Neural cell (in vitro differentiated cells): ENCODE measurements at regions not wholly inside any gene's neighbourhood (a gene's known extent, or its start where the extent isn't known, plus 50 kb on each side); places are given as distances from the start of the nearest gene placed in this dataset.

Experiments
- H2AFZ ChIP-seq: fragments of 200-600, 300-800 bp; sonication (generic), shearing (Covaris generic); 2 replicates; pipeline ENCODE4 v1.6.0; 2014; ENCODE audit warnings: low read depth, mild to moderate bottlenecking, antibody characterized with exemption, low read length, moderate library complexity
- H3F3A ChIP-seq: fragments of 200-600 bp; shearing (Covaris generic); 2 replicates; pipeline ENCODE4 v1.6.1; 2016; ENCODE audit warnings: mild to moderate bottlenecking, moderate library complexity, mixed read lengths, antibody characterized with exemption, low read length; ENCODE audit not compliant: insufficient read depth, poor library complexity, severe bottlenecking
- H3K27ac ChIP-seq: fragments of 200-600, 300-800 bp; sonication (generic), shearing (Covaris generic); 2 replicates; pipeline ENCODE4 v1.5.1; 2014; ENCODE audit warnings: mild to moderate bottlenecking, low read length, moderate library complexity
- H3K27me3 ChIP-seq: fragments of 300-800, 200-600 bp; sonication (generic), shearing (Covaris generic); 2 replicates; pipeline ENCODE4 v1.6.0; 2014; ENCODE audit warnings: mild to moderate bottlenecking, low read depth, low read length, moderate library complexity; ENCODE audit not compliant: insufficient read depth
- H3K36me3 ChIP-seq: fragments of 300-800, 200-600 bp; sonication (generic), shearing (Covaris generic); 2 replicates; pipeline ENCODE4 v1.5.1; 2014; ENCODE audit warnings: mild to moderate bottlenecking, antibody characterized with exemption, low read length, moderate library complexity; ENCODE audit not compliant: insufficient read depth
- H3K4me2 ChIP-seq: fragments of 300-800, 200-600 bp; sonication (generic), shearing (Covaris generic); 2 replicates; pipeline ENCODE4 v1.6.0; 2014; ENCODE audit warnings: mild to moderate bottlenecking, low read length
- H3K4me3 ChIP-seq: fragments of 300-800, 200-600 bp; sonication (generic), shearing (Covaris generic); 2 replicates; pipeline ENCODE4 v1.5.1; 2014; ENCODE audit warnings: mild to moderate bottlenecking, low read length, moderate library complexity
- H3K79me2 ChIP-seq: fragments of 200-600 bp; shearing (Covaris generic); replicated peaks from 2 replicates; pipeline ENCODE4 v1.6.0; 2014; ENCODE audit warnings: mild to moderate bottlenecking, low read length, moderate library complexity; ENCODE audit not compliant: insufficient read depth
- H3K9ac ChIP-seq: fragments of 300-800, 200-600 bp; sonication (generic), shearing (Covaris generic); 2 replicates; pipeline ENCODE4 v1.6.1; 2016; ENCODE audit warnings: mild to moderate bottlenecking, low read length, mixed read lengths
- H3K9me2 ChIP-seq: fragments of 200-600 bp; shearing (Covaris generic); 2 replicates; pipeline ENCODE4 v1.6.1; 2016; ENCODE audit warnings: mild to moderate bottlenecking, low read length, mixed read lengths; ENCODE audit not compliant: insufficient read depth
- H3K9me3 ChIP-seq: fragments of 200-600, 300-800 bp; sonication (generic), shearing (Covaris generic); 2 replicates; pipeline ENCODE4 v1.6.1; 2016; ENCODE audit warnings: mild to moderate bottlenecking, mixed run types, low read length, moderate library complexity, mixed read lengths
- H4K20me1 ChIP-seq: fragments of 200-600 bp; shearing (Covaris generic); 2 replicates; pipeline ENCODE4 v1.6.1; 2016; ENCODE audit warnings: mild to moderate bottlenecking, mixed run types; ENCODE audit not compliant: insufficient read depth
- CTCF ChIP-seq: fragments of 450-650 bp; IDR thresholded peaks from 2 replicates; pipeline ENCODE4 v1.5.1; 2014; ENCODE audit warnings: antibody characterized with exemption, mild to moderate bottlenecking, moderate library complexity; ENCODE audit not compliant: poor library complexity, severe bottlenecking
- EP300 ChIP-seq: fragments of 450-650 bp; conservative IDR thresholded peaks from 2 replicates; pipeline ENCODE4 v1.6.1; 2014; ENCODE audit warnings: antibody characterized with exemption, mild to moderate bottlenecking, moderate library complexity; ENCODE audit not compliant: poor library complexity, severe bottlenecking
- EZH2 ChIP-seq: fragments of 200-600, 300-800 bp; shearing (Covaris generic), sonication (generic); IDR thresholded peaks from 2 replicates; pipeline ENCODE4 v1.6.1; 2014; ENCODE audit warnings: antibody characterized with exemption, low read length, borderline replicate concordance, mild to moderate bottlenecking; ENCODE audit not compliant: insufficient read depth, poor library complexity, severe bottlenecking
- MXI1 ChIP-seq: fragments of 450-650 bp; conservative IDR thresholded peaks from 2 replicates; pipeline ENCODE4 v1.6.1; 2014; ENCODE audit warnings: antibody characterized with exemption, mild to moderate bottlenecking; ENCODE audit not compliant: poor library complexity, severe bottlenecking
- POLR2AphosphoS5 ChIP-seq: IDR thresholded peaks from 2 replicates; pipeline ENCODE4 v1.6.1; 2012
- RAD21 ChIP-seq: fragments of 450-650 bp; conservative IDR thresholded peaks from 2 replicates; pipeline ENCODE4 v1.6.1; 2014; ENCODE audit warnings: antibody characterized with exemption, mild to moderate bottlenecking, moderate library complexity
- REST ChIP-seq: IDR thresholded peaks from 2 replicates; pipeline ENCODE4 v1.6.1; 2012; ENCODE audit warnings: borderline replicate concordance
- SMC3 ChIP-seq: fragments of 450-650 bp; conservative IDR thresholded peaks from 2 replicates; pipeline ENCODE4 v1.6.1; 2014; ENCODE audit warnings: antibody characterized with exemption, mild to moderate bottlenecking, moderate library complexity; ENCODE audit not compliant: poor library complexity
- TAF1 ChIP-seq: IDR thresholded peaks from 2 replicates; pipeline ENCODE4 v1.6.1; 2012; ENCODE audit warnings: low read depth

GRCh38 chr6:132179955-132180354, 221.3 kb downstream of the MOXD1 start:
- H3K79me2 ChIP-seq: no peaks in the 10 kb centered on the region
- no peak overlapping the region for H2AFZ ChIP-seq
- no peaks in the 10 kb centered on the region for H3K36me3 ChIP-seq
- no peaks in the 10 kb centered on the region for H3K27me3 ChIP-seq
- no peaks in the 10 kb centered on the region for H3K9me2 ChIP-seq
- H3K4me3 ChIP-seq: no peak overlapping the region
- peaks cover 2% of the 10 kb centered on the region for H3K9me3 ChIP-seq
- H4K20me1 ChIP-seq: no peaks in the 10 kb centered on the region
- TF ChIP-seq RAD21 (no peak), POLR2AphosphoS5 (no peak), TAF1 (no peak), SMC3 (no peak)
- no peak overlapping the region for H3K9ac ChIP-seq
- H3F3A ChIP-seq: no peaks in the 10 kb centered on the region
- H3K27ac ChIP-seq: no peak overlapping the region
- H3K4me2 ChIP-seq: no peak overlapping the region

GRCh38 chr6:132174919-132175318, 223.7 kb upstream of the CCN2 start:
- no peaks in the 10 kb centered on the region for H3K9me2 ChIP-seq
- peaks cover 11% of the 10 kb centered on the region for H3K9me3 ChIP-seq
- no peaks in the 10 kb centered on the region for H3K79me2 ChIP-seq
- H3K36me3 ChIP-seq: no peaks in the 10 kb centered on the region
- no peak for TF ChIP-seq TAF1
- no peak for TF ChIP-seq MXI1
- TF ChIP-seq EZH2: no peak
- no peak overlapping the region for H2AFZ ChIP-seq
- H3K27me3 ChIP-seq: no peaks in the 10 kb centered on the region
- no peak overlapping the region for H3K4me3 ChIP-seq
- H3K27ac ChIP-seq: no peak overlapping the region
- H3K9ac ChIP-seq: no peak overlapping the region
- no peaks in the 10 kb centered on the region for H3F3A ChIP-seq
- no peaks in the 10 kb centered on the region for H4K20me1 ChIP-seq
- no peak overlapping the region for H3K4me2 ChIP-seq

GRCh38 chr6:132168961-132169360, 217.8 kb upstream of the CCN2 start:
- Histone ChIP-seq H3K9me2 (no peaks in the 10 kb centered on the region), H3F3A (peaks cover 5% of the 10 kb centered on the region), H3K36me3 (no peaks in the 10 kb centered on the region), H3K79me2 (no peaks in the 10 kb centered on the region), H4K20me1 (no peaks in the 10 kb centered on the region), H2AFZ (no peak overlapping the region), H3K9ac (no peak overlapping the region), H3K9me3 (no peaks in the 10 kb centered on the region), H3K4me2 (no peak overlapping the region), H3K4me3 (peak overlapping the region; percentile 24), H3K27me3 (no peaks in the 10 kb centered on the region), H3K27ac (peak overlapping the region; percentile 44)
- TF ChIP-seq CTCF (no peak), EZH2 (no peak), MXI1 (no peak), POLR2AphosphoS5 (peak; percentile 17), TAF1 (no peak), RAD21 (no peak), EP300 (peak; percentile 42), REST (peak; percentile 53)
